Stromal cell of bone marrow (primary cell): ENCODE measurements at regions not wholly inside any gene's neighbourhood (a gene's known extent, or its start where the extent isn't known, plus 50 kb on each side); places are given as distances from the start of the nearest gene placed in this dataset.

Source experiments
- DNase-seq: peaks from one replicate; pipeline ENCODE4 v3.0.0-alpha.2; 2012; ENCODE audit warnings: low read depth

GRCh38 chr20:51158226-51158625, 135.3 kb upstream of the KCNG1 start:
- no peak for DNase-seq

- peak; percentile 42 for DNase-seq
Observed at GRCh38 chr20:51156041-51156982, 133.4 kb upstream of the KCNG1 start.

GRCh38 chr20:51154708-51155690, 132.1 kb upstream of the KCNG1 start:
- no peak for DNase-seq

- DNase-seq: no peak
Observed at GRCh38 chr20:51153867-51154707, 131.2 kb upstream of the KCNG1 start.

- no peak for DNase-seq
Observed at GRCh38 chr20:51148941-51149340, 126.0 kb upstream of the KCNG1 start.

GRCh38 chr20:51144476-51144875, 121.6 kb upstream of the KCNG1 start:
- DNase-seq: no peak

- no peak for DNase-seq
Observed at GRCh38 chr20:51143652-51144051, 120.7 kb upstream of the KCNG1 start.

GRCh38 chr20:51142448-51142847, 119.5 kb upstream of the KCNG1 start:
- no peak for DNase-seq

GRCh38 chr20:51140671-51141070, 117.8 kb upstream of the KCNG1 start:
- DNase-seq: no peak

GRCh38 chr20:51139891-51140290, 117.0 kb upstream of the KCNG1 start:
- no peak for DNase-seq

- no peak for DNase-seq
Observed at GRCh38 chr20:51138576-51138975, 115.7 kb upstream of the KCNG1 start.

GRCh38 chr20:51137461-51137860, 114.6 kb upstream of the KCNG1 start:
- no peak for DNase-seq

GRCh38 chr20:51135926-51136715, 113.2 kb upstream of the KCNG1 start:
- DNase-seq: no peak

- no peak for DNase-seq
Observed at GRCh38 chr20:51134405-51134804, 111.5 kb upstream of the KCNG1 start.

- no peak for DNase-seq
Observed at GRCh38 chr20:51132279-51132678, 109.4 kb upstream of the KCNG1 start.

GRCh38 chr20:51131811-51132210, 108.9 kb upstream of the KCNG1 start:
- no peak for DNase-seq

GRCh38 chr20:51129147-51129776, 106.4 kb upstream of the KCNG1 start:
- no peak for DNase-seq

- peak; percentile 68 for DNase-seq
Observed at GRCh38 chr20:51128198-51128597, 105.3 kb upstream of the KCNG1 start.

GRCh38 chr20:51127713-51128112, 104.8 kb upstream of the KCNG1 start:
- DNase-seq: no peak

GRCh38 chr20:51126337-51126736, 103.4 kb upstream of the KCNG1 start:
- DNase-seq: no peak
